H9 (cell line): ENCODE measurements at regions not wholly inside any gene's neighbourhood (a gene's known extent, or its start where the extent isn't known, plus 50 kb on each side); places are given as distances from the start of the nearest gene placed in this dataset.

Experiments
- DNase-seq: peaks from one replicate; pipeline ENCODE4 v3.0.0-alpha.2; 2017
- H2AFZ ChIP-seq: one replicate; pipeline ENCODE4 v1.6.1; 2013; ENCODE audit warnings: mild to moderate bottlenecking, low read length, control low read depth, moderate library complexity
- H2AK5ac ChIP-seq: 2 replicates; pipeline ENCODE4 v1.6.1; 2013; ENCODE audit warnings: low read length, control low read depth, mixed read lengths; ENCODE audit not compliant: insufficient read length
- H2BK120ac ChIP-seq: one replicate; pipeline ENCODE4 v1.6.1; 2013; ENCODE audit warnings: low read depth, mild to moderate bottlenecking, low read length, control low read depth, inconsistent platforms; ENCODE audit not compliant: poor library complexity, severe bottlenecking
- H2BK12ac ChIP-seq: 2 replicates; pipeline ENCODE4 v1.6.1; 2013; ENCODE audit warnings: low read length, control low read depth, mixed read lengths, low read depth; ENCODE audit not compliant: insufficient read length
- H2BK15ac ChIP-seq: 2 replicates; pipeline ENCODE4 v1.6.1; 2013; ENCODE audit warnings: low read depth, low read length, control low read depth
- H2BK20ac ChIP-seq: one replicate; pipeline ENCODE4 v1.6.1; 2013; ENCODE audit warnings: low read depth, mild to moderate bottlenecking, low read length, control low read depth, inconsistent platforms; ENCODE audit not compliant: poor library complexity, severe bottlenecking
- H2BK5ac ChIP-seq: 2 replicates; pipeline ENCODE4 v1.6.1; 2013; ENCODE audit warnings: low read length, control low read depth, mixed read lengths; ENCODE audit not compliant: insufficient read length
- H3K14ac ChIP-seq: 2 replicates; pipeline ENCODE4 v1.6.1; 2013; ENCODE audit warnings: low read length, control low read depth; ENCODE audit not compliant: insufficient read depth
- H3K18ac ChIP-seq: 2 replicates; pipeline ENCODE4 v1.6.1; 2013; ENCODE audit warnings: low read depth, mild to moderate bottlenecking, mixed read lengths, low read length, control low read depth; ENCODE audit not compliant: insufficient read length
- H3K23ac ChIP-seq: 2 replicates; pipeline ENCODE4 v1.6.1; 2013; ENCODE audit warnings: low read length, control low read depth, mixed read lengths, low read depth; ENCODE audit not compliant: insufficient read length
- H3K23me2 ChIP-seq: 2 replicates; pipeline ENCODE4 v1.6.1; 2013; ENCODE audit warnings: low read depth, mild to moderate bottlenecking, mixed read lengths, low read length, control low read depth; ENCODE audit not compliant: insufficient read length, poor library complexity, severe bottlenecking
- H3K27ac ChIP-seq: 2 replicates; pipeline ENCODE4 v1.5.1; 2013; ENCODE audit warnings: low read length, control low read depth, mixed read lengths, low read depth; ENCODE audit not compliant: insufficient read length
- H3K27me3 ChIP-seq: 2 replicates; pipeline ENCODE4 v1.6.1; 2013; ENCODE audit warnings: low read length, control low read depth, inconsistent platforms; ENCODE audit not compliant: insufficient read depth
- H3K4ac ChIP-seq: 2 replicates; pipeline ENCODE4 v1.6.1; 2013; ENCODE audit warnings: low read depth, mild to moderate bottlenecking, control low read depth, inconsistent platforms, low read length, moderate library complexity
- H3K4me1 ChIP-seq: 2 replicates; pipeline ENCODE4 v1.6.1; 2013; ENCODE audit warnings: low read length, control low read depth, inconsistent platforms; ENCODE audit not compliant: insufficient read depth
- H3K4me2 ChIP-seq: 2 replicates; pipeline ENCODE4 v1.6.1; 2013; ENCODE audit warnings: low read length, control low read depth, mixed read lengths; ENCODE audit not compliant: insufficient read length, insufficient read depth
- H3K56ac ChIP-seq: 2 replicates; pipeline ENCODE4 v1.6.1; 2013; ENCODE audit warnings: low read depth, mild to moderate bottlenecking, mixed read lengths, low read length, control low read depth; ENCODE audit not compliant: insufficient read length
- H3K79me1 ChIP-seq: 2 replicates; pipeline ENCODE4 v1.6.1; 2013; ENCODE audit warnings: low read depth, mild to moderate bottlenecking, moderate library complexity, low read length, control low read depth, inconsistent platforms; ENCODE audit not compliant: insufficient read depth, poor library complexity, severe bottlenecking
- H3K79me2 ChIP-seq: 2 replicates; pipeline ENCODE4 v1.6.1; 2013; ENCODE audit warnings: low read length, control low read depth, inconsistent platforms; ENCODE audit not compliant: insufficient read depth
- H3K9ac ChIP-seq: 2 replicates; pipeline ENCODE4 v1.6.1; 2013; ENCODE audit warnings: low read length, control low read depth, mixed read lengths; ENCODE audit not compliant: insufficient read length; ENCODE audit errors: extremely low read depth
- H3K9me3 ChIP-seq: one replicate; pipeline ENCODE4 v1.6.1; 2013; ENCODE audit warnings: low read depth, low read length, inconsistent platforms; ENCODE audit not compliant: control insufficient read depth
- H3T11ph ChIP-seq: one replicate; pipeline ENCODE4 v1.6.1; 2013; ENCODE audit warnings: mild to moderate bottlenecking, low read length, control low read depth, inconsistent platforms
- H4K20me1 ChIP-seq: one replicate; pipeline ENCODE4 v1.6.1; 2013; ENCODE audit not compliant: control insufficient read depth, insufficient read length, insufficient read depth
- H4K5ac ChIP-seq: 2 replicates; pipeline ENCODE4 v1.6.1; 2013; ENCODE audit warnings: low read depth, mild to moderate bottlenecking, mixed read lengths, low read length, control low read depth; ENCODE audit not compliant: insufficient read length
- H4K8ac ChIP-seq: replicated peaks from 2 replicates; pipeline ENCODE4 v1.6.1; 2013; ENCODE audit warnings: low read length, control low read depth, mixed read lengths, low read depth; ENCODE audit not compliant: insufficient read length
- H4K91ac ChIP-seq: 2 replicates; pipeline ENCODE4 v1.6.1; 2013; ENCODE audit warnings: low read depth, mild to moderate bottlenecking, moderate library complexity, mixed read lengths, low read length, control low read depth; ENCODE audit not compliant: insufficient read length
- H3K27ac Mint-ChIP-seq, 3 experiments: 2 replicates in 2 of 3; 3 replicates in 1 of 3; pipeline ENCODE4 v1.8.0; 2020 to 2021; ENCODE audit warnings: mixed read lengths in 3 of 3, mild to moderate bottlenecking in 1 of 3, moderate library complexity in 1 of 3
- H3K27me3 Mint-ChIP-seq: 2 replicates; pipeline ENCODE4 v1.8.0; 2021; ENCODE audit warnings: low read depth, mild to moderate bottlenecking, moderate library complexity, mixed read lengths
- H3K36me3 Mint-ChIP-seq, 3 experiments: 2 replicates in 2 of 3; 3 replicates in 1 of 3; pipeline ENCODE4 v1.8.0; 2020 to 2021; ENCODE audit warnings: low read depth in 3 of 3, mixed read lengths in 3 of 3; ENCODE audit not compliant: insufficient read depth in 1 of 3
- H3K4me1 Mint-ChIP-seq, 2 experiments: 2 replicates each; pipeline ENCODE4 v1.8.0; 2020; ENCODE audit warnings: mixed read lengths in 2 of 2
- H3K4me3 Mint-ChIP-seq, 2 experiments: 2 replicates in 1 of 2; 3 replicates in 1 of 2; pipeline ENCODE4 v1.8.0; 2020 to 2021; ENCODE audit warnings: mild to moderate bottlenecking in 2 of 2, mixed read lengths in 2 of 2, moderate library complexity in 1 of 2
- H3K9me3 Mint-ChIP-seq, 2 experiments: 2 replicates in 1 of 2; 3 replicates in 1 of 2; pipeline ENCODE4 v1.8.0; 2020; ENCODE audit warnings: mild to moderate bottlenecking in 2 of 2, mixed read lengths in 2 of 2, moderate library complexity in 1 of 2
- WGBS: extraction: QIAGEN DNeasy Blood & Tissue Kit; methylation state at CpG from one replicate; pipeline ENCODE4 v1.1.7; 2013; ENCODE audit warnings: missing lambda C conversion rate, low lambda C conversion rate, mixed read lengths; ENCODE audit not compliant: insufficient read length; ENCODE audit errors: extremely low coverage; 5-methylcytosine and 5-hydroxymethylcytosine counted together
- TF ChIP-seq, protein P1 (sequence below): fragments of 200-600 bp; sonication (generic); conservative IDR thresholded peaks from 3 replicates; pipeline ENCODE4 v1.8.0; 2021; ENCODE audit warnings: antibody characterized with exemption, mild to moderate bottlenecking

DNA sequence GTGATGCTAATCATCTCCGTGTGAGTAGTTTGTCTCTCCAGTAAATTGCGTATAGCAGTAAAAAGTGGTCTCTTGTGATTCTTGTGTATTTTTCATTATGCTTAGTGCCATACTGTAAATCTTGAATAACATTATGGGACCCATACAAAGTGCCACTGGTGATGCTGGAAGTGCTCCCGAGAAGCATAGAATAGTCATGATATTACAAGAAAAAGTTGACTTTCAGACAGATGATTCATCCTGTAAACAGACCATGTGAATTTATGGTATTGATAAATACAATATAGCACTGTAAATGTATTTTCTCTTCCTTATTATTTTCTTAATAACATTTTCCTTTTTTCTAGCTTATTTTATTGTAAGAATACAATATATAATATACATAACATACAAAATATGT lies 74.6 kb upstream of the CDK6 start:
- no peak overlapping the region for H3K18ac ChIP-seq
- H2BK15ac ChIP-seq, result no peak overlapping the region
- Mint-ChIP-seq H3K36me3 (no peaks in the 10 kb centered on the region), H3K4me1 (0 out of 4 replicates have a peak, but pooled peaks cover 0 to 2% of the 10 kb centered on the region in 2 experiments), H3K4me3 (no peak overlapping the region), H3K27me3 (no peaks in the 10 kb centered on the region; the same call in 1 of the 2 replicates), H3K27ac (no peak overlapping the region), H3K9me3 (no peaks in the 10 kb centered on the region)
- H2BK120ac ChIP-seq, result no peak overlapping the region
- no peak overlapping the region for H3K56ac ChIP-seq
- no CpG with 5 or more reads among the region's 3 CpGs for WGBS
- H3K23ac ChIP-seq, result no peak overlapping the region
- no peak overlapping the region for H2AFZ ChIP-seq
- no peak overlapping the region for H3K4me2 ChIP-seq
- no peak overlapping the region for H4K91ac ChIP-seq
- H3K9me3 ChIP-seq, result no peaks in the 10 kb centered on the region
- no peak for DNase-seq
- H3K23me2 ChIP-seq, result no peaks in the 10 kb centered on the region
- no peaks in the 10 kb centered on the region for H3K79me1 ChIP-seq
- no peaks in the 10 kb centered on the region for H3K79me2 ChIP-seq
- TF ChIP-seq, protein P1, sequence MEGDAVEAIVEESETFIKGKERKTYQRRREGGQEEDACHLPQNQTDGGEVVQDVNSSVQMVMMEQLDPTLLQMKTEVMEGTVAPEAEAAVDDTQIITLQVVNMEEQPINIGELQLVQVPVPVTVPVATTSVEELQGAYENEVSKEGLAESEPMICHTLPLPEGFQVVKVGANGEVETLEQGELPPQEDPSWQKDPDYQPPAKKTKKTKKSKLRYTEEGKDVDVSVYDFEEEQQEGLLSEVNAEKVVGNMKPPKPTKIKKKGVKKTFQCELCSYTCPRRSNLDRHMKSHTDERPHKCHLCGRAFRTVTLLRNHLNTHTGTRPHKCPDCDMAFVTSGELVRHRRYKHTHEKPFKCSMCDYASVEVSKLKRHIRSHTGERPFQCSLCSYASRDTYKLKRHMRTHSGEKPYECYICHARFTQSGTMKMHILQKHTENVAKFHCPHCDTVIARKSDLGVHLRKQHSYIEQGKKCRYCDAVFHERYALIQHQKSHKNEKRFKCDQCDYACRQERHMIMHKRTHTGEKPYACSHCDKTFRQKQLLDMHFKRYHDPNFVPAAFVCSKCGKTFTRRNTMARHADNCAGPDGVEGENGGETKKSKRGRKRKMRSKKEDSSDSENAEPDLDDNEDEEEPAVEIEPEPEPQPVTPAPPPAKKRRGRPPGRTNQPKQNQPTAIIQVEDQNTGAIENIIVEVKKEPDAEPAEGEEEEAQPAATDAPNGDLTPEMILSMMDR, result no peak
- no peak overlapping the region for H2BK20ac ChIP-seq
- no peak overlapping the region for H3T11ph ChIP-seq
- no peak overlapping the region for H4K5ac ChIP-seq
- H2AK5ac ChIP-seq, result no peak overlapping the region
- H3K14ac ChIP-seq, result no peak overlapping the region
- no peak overlapping the region for H4K8ac ChIP-seq
- no peak overlapping the region for H3K9ac ChIP-seq
- no peak overlapping the region for H2BK12ac ChIP-seq
- no peak overlapping the region for H3K4ac ChIP-seq
- no peak overlapping the region for H2BK5ac ChIP-seq
- no peaks in the 10 kb centered on the region for H4K20me1 ChIP-seq
- H3K27ac ChIP-seq, result no peak overlapping the region
- H3K4me1 ChIP-seq, result no peaks in the 10 kb centered on the region
- no peaks in the 10 kb centered on the region for H3K27me3 ChIP-seq
